ENCODE measurements at regions not wholly inside any gene's neighbourhood (a gene's known extent, or its start where the extent isn't known, plus 50 kb on each side); places are given as distances from the start of the nearest gene placed in this dataset.

GRCh38 chr14:28577711-28578131 lies 188.9 kb upstream of the FOXG1 start:
- peaks cover 34% of the 10 kb centered on the region for H3K4me1 ChIP-seq (ENCODE audit: insufficient read depth, poor library complexity, severe bottlenecking)
- peak overlapping the region; percentile 98 for H3K27ac ChIP-seq (ENCODE audit: poor library complexity, severe bottlenecking)
- H3K27me3 ChIP-seq (ENCODE audit: insufficient read depth, poor library complexity, severe bottlenecking): no peaks in the 10 kb centered on the region
- H3K9me3 ChIP-seq (ENCODE audit: severe bottlenecking): no peaks in the 10 kb centered on the region
- DNase-seq (ENCODE audit: low spot score) (peak; percentile 44), ATAC-seq (ENCODE audit: low read depth) (peak; percentile 87)
- peaks cover 4% of the 10 kb centered on the region; the same call in 1 of the 2 replicates for H3K36me3 ChIP-seq (ENCODE audit: low read depth)
- peak overlapping the region; percentile 31 for H3K4me3 ChIP-seq (ENCODE audit: severe bottlenecking)
- TF ChIP-seq CTCF (IDR thresholded peaks at IDR 0.05; ENCODE audit: poor library complexity, severe bottlenecking): no peak

- 0 out of 3 replicates have a peak, but pooled peaks have one; percentile 23 for ATAC-seq (ENCODE audit: low read depth)
Observed at GRCh38 chr14:28584951-28585350, 181.6 kb upstream of the FOXG1 start.

GRCh38 chr14:28589792-28590191 lies 176.8 kb upstream of the FOXG1 start:
- Histone ChIP-seq H3K4me3 (ENCODE audit: severe bottlenecking) (no peak overlapping the region), H3K27ac (ENCODE audit: poor library complexity, severe bottlenecking) (no peak overlapping the region), H3K27me3 (ENCODE audit: insufficient read depth, poor library complexity, severe bottlenecking) (no peaks in the 10 kb centered on the region), H3K36me3 (ENCODE audit: low read depth) (peaks cover 30% of the 10 kb centered on the region), H3K4me1 (ENCODE audit: insufficient read depth, poor library complexity, severe bottlenecking) (no peaks in the 10 kb centered on the region), H3K9me3 (ENCODE audit: severe bottlenecking) (no peaks in the 10 kb centered on the region)
- no peak for ATAC-seq (ENCODE audit: low read depth)
- TF ChIP-seq CTCF (IDR thresholded peaks at IDR 0.05; ENCODE audit: poor library complexity, severe bottlenecking): no peak
- DNase-seq (ENCODE audit: low spot score): no peak

More at GRCh38 chr14:28584951-28585350, 181.6 kb upstream of the FOXG1 start:
- no peak for DNase-seq (ENCODE audit: low spot score)
- Histone ChIP-seq H3K27me3 (ENCODE audit: insufficient read depth, poor library complexity, severe bottlenecking) (no peaks in the 10 kb centered on the region), H3K36me3 (ENCODE audit: low read depth) (peaks cover 18% of the 10 kb centered on the region), H3K4me3 (ENCODE audit: severe bottlenecking) (no peak overlapping the region), H3K27ac (ENCODE audit: poor library complexity, severe bottlenecking) (no peak overlapping the region), H3K4me1 (ENCODE audit: insufficient read depth, poor library complexity, severe bottlenecking) (peaks cover 31% of the 10 kb centered on the region), H3K9me3 (ENCODE audit: severe bottlenecking) (no peaks in the 10 kb centered on the region)
- no peak for TF ChIP-seq CTCF (IDR thresholded peaks at IDR 0.05; ENCODE audit: poor library complexity, severe bottlenecking)

- Histone ChIP-seq H3K9me3 (ENCODE audit: severe bottlenecking) (no peaks in the 10 kb centered on the region), H3K4me1 (ENCODE audit: insufficient read depth, poor library complexity, severe bottlenecking) (peaks cover 23% of the 10 kb centered on the region), H3K27ac (ENCODE audit: poor library complexity, severe bottlenecking) (peak overlapping the region; percentile 26), H3K36me3 (ENCODE audit: low read depth) (peaks cover 42% of the 10 kb centered on the region), H3K27me3 (ENCODE audit: insufficient read depth, poor library complexity, severe bottlenecking) (no peaks in the 10 kb centered on the region), H3K4me3 (ENCODE audit: severe bottlenecking) (no peak overlapping the region)
- TF ChIP-seq CTCF (IDR thresholded peaks at IDR 0.05; ENCODE audit: poor library complexity, severe bottlenecking): peak; percentile 57
- DNase-seq (ENCODE audit: low spot score) (no peak), ATAC-seq (ENCODE audit: low read depth) (peak; percentile 86)
Observed at GRCh38 chr14:28596391-28596790, 170.2 kb upstream of the FOXG1 start.

- no peak for ATAC-seq (ENCODE audit: low read depth)
Observed at GRCh38 chr14:28599191-28599590, 167.4 kb upstream of the FOXG1 start.

More at GRCh38 chr14:28599191-28599590, 167.4 kb upstream of the FOXG1 start:
- DNase-seq (ENCODE audit: low spot score): no peak
- no peak for TF ChIP-seq CTCF (IDR thresholded peaks at IDR 0.05; ENCODE audit: poor library complexity, severe bottlenecking)
- Histone ChIP-seq H3K4me1 (ENCODE audit: insufficient read depth, poor library complexity, severe bottlenecking) (peaks cover 23% of the 10 kb centered on the region), H3K4me3 (ENCODE audit: severe bottlenecking) (no peak overlapping the region), H3K27me3 (ENCODE audit: insufficient read depth, poor library complexity, severe bottlenecking) (no peaks in the 10 kb centered on the region), H3K36me3 (ENCODE audit: low read depth) (peaks cover 29% of the 10 kb centered on the region), H3K9me3 (ENCODE audit: severe bottlenecking) (no peaks in the 10 kb centered on the region), H3K27ac (ENCODE audit: poor library complexity, severe bottlenecking) (no peak overlapping the region)
